HG02938 (cell line): ENCODE measurements at regions not wholly inside any gene's neighbourhood (a gene's known extent, or its start where the extent isn't known, plus 50 kb on each side); places are given as distances from the start of the nearest gene placed in this dataset.
"Not testable (repeated sequence)": the region's sequence is repeated elsewhere in the genome, so short reads cannot be mapped to it uniquely, and the experiment has no call there.

Experiments used
- ATAC-seq: cut with Tn5 transposase; IDR thresholded peaks from one replicate; pipeline ENCODE4 v1.9.1; 2021; ENCODE audit warnings: mild to moderate bottlenecking, moderate library complexity; ENCODE audit not compliant: unreplicated experiment

GRCh38 chr6:11961923-11962322 lies 50.2 kb upstream of the HIVEP1 start:
- no peak for ATAC-seq

- ATAC-seq, result no peak
Observed at GRCh38 chr6:11960909-11961779, 51.0 kb upstream of the HIVEP1 start.

DNA sequence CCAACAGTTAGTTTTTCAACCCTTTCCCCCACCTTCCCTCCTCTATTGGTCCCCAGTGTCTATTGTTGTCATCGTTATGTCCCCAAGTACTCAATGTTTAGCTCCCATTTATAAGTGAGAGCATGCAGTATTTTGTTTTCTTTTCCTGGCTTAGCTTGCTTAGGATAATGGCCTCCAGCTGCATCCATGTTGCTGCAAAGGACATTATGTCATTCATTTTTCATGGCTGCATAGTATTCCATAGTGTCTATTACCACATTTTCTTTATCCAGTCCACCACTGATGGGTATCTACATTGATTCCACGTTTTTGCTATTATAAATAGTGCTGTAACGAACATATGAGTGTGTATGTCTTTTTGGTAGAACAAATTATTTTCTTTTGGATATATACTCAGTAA lies 55.3 kb upstream of the HIVEP1 start:
- ATAC-seq, result no peak

- ATAC-seq, result no peak
Observed at GRCh38 chr6:11953641-11954040, 58.5 kb upstream of the HIVEP1 start.

GRCh38 chr6:11952316-11952715 lies 59.8 kb upstream of the HIVEP1 start:
- ATAC-seq, result no peak

DNA sequence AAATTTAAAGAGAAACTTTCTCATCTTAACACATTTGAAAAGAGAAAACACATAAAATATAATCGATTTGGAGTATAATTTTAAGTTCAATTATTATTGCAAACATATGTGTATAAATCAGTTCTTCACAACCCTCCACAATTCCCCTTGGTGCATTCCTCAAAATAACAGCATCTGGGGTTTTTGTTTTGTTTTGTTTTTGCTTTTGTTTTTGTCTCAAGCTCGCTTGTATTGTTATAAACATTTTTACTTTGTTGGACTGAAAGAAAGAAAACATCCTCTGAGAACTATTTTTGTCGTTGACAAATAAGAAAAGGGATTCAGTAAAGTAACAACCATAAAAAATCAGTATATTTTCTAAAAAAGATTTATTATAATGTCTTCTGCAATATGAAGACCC lies 60.2 kb upstream of the HIVEP1 start:
- no peak for ATAC-seq

DNA sequence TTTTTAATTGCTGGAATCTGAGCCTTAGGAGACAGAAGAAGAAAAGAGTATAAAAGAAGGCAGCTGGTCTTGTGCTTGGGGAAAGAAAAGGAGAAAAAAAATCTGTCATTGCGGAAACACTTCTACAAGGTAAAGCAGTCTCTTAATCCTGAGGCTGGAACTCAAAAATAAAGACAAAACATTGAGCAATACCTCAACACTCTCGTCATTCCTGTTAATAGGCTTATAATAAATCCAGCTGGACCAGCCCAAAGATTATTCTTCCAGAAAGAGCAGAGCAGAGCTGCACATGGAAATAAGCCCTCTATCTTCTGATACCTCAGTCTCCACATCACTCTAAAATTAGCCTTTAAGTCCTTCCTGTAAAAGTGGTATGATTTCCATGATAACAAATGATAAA lies 62.0 kb upstream of the HIVEP1 start:
- no peak for ATAC-seq

GRCh38 chr6:11947575-11947974 lies 64.5 kb upstream of the HIVEP1 start:
- no peak for ATAC-seq

DNA sequence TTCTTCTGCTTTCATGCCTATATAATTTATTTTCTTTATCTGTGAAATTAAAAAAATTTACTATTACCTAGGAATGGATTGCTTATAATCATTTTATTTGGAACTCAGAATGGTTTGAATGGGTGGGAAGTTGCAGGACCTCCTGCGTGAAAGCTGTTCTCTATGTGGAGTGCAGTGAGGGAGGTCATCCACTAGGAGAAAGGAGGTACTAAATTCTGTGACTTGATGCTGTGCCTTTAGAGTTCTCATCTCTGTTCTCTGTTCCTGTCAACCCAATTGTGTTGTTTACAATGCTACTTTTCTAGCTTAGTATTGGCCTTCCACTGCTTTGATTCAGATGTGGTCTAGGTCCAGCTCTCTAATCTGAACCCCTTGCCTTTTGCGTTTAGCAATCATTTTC lies 65.0 kb upstream of the HIVEP1 start:
- no peak for ATAC-seq

DNA sequence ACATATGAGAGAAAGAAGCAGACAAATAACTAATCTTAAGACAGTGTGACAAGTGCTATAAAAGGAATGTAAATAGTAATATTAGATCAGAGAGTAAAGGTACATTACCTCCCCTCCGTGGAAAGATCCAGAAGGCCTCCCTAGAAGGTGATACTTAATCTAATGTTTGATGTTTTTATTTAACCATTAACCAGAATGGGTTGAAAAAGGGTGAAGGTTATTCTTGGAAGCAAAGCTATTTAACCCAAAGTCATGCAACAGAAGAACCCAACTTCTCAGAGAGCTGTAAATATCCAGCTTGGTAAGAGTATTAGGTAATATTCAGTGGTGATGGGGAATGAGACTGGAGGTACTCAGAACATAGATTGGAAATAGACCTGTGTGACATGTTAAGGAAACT lies 68.0 kb upstream of the HIVEP1 start:
- ATAC-seq, result no peak

GRCh38 chr6:11943060-11943459 lies 69.1 kb upstream of the HIVEP1 start:
- no peak for ATAC-seq

- ATAC-seq, result no peak
Observed at GRCh38 chr6:11942185-11942864, 69.8 kb upstream of the HIVEP1 start.

- ATAC-seq, result not testable (repeated sequence)
Observed at GRCh38 chr6:11940532-11941166, 71.5 kb upstream of the HIVEP1 start.

GRCh38 chr6:11938285-11938890 lies 73.7 kb upstream of the HIVEP1 start:
- no peak for ATAC-seq

DNA sequence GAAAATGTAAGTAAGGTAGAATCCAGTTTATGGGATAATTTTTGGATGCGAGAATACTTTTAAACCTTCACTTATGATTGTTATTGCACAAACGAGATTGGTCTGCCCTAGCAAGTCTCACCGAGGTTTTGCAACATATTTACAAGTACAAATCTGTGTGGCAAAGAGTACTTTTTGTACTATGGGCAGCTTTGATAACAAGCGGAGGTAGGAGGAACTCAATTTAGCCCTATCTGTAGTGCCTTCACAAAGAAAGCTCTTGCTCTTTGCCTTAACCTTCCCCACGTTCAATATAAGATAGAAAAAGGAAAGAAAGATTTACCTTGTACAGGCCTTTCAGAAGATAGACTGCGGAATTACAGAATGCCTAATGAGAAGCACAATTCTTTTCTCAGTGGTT lies 77.5 kb upstream of the HIVEP1 start:
- no peak for ATAC-seq

GRCh38 chr6:11932892-11933291 lies 79.2 kb upstream of the HIVEP1 start:
- not testable (repeated sequence) for ATAC-seq

DNA sequence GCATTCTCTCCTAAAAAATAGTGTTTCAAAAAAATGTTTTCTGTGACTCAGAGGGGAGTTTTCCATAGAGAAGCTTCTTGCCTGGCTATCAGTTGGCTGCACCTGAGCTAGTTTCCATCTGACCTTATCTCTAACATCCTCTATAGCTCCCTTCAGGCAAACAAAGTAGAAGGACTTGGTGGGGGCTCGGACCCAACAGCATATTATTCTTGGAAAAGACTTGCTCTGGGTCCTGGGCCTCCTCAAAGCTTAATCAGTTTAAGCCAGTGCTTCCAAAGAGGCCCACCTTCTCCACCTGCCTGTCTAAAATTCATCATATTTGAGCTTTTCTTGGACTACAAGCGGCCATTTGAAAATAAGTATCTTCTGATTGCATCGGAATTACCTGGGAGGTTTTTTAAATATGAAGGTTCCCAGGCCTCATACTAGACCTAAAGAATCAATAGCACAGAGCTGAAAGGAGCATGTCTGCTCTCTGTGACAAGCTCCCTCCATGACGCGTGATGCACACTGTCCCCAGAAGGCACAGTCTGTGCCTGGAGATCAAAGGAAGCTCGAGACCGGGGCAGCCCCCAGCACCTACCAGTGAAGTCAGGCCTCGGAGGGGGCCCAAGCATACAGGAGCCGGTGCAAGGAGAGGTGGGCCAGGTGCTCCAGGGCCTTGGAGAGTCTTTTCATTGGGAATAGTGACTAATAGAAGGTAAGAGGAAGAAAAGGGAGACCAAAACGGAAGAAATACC lies 80.6 kb upstream of the HIVEP1 start:
- no peak for ATAC-seq

DNA sequence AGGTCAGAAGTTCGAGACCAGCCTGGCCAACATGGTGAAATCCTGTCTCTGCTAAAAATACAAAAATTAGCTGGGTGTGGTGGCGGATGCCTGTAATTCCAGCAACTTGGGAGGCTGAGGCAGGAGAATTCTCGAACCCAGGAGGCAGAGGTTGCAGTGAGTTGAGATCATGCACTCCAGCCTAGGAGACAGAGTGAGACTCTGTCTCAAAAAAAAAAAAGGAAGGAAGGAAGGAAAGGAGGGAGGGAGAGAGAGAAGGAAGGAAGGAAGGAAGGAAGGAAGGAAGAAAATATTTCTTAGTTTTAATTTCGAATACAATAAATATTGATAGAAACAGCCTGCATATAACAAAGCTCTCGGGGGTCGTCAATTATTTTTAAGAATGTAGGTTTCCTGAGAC lies 81.3 kb upstream of the HIVEP1 start:
- ATAC-seq, result not testable (repeated sequence)

- no peak for ATAC-seq
Observed at GRCh38 chr6:11930240-11930639, 81.9 kb upstream of the HIVEP1 start.

DNA sequence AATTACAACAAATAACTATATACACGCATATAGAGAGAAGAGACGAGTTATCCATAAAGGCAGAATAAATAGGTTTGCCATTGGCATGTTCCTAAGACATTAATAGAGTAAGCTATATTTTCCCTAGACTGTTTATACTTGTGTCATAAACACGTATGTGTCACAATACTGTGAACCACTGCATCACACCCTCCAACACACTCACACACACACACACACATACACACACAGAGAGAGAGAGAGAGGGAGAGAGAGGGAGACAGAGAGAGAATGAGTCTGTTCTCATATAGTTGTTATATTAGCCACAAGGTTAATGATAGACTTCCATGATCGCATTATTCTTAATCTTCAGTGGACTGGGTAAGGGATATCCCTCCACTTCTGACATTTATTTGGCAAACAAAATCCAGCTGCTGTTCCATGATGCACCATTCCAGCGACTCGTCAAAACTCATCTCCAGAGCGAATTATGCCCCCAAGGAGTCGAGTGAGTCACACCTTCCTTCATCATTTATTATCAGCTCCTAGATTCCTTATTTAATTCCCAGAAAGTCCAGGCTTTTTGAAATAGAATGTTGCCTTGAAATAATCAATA lies 82.8 kb upstream of the HIVEP1 start:
- no peak for ATAC-seq
